ENCODE measurements at regions not wholly inside any gene's neighbourhood (a gene's known extent, or its start where the extent isn't known, plus 50 kb on each side); places are given as distances from the start of the nearest gene placed in this dataset.

DNA sequence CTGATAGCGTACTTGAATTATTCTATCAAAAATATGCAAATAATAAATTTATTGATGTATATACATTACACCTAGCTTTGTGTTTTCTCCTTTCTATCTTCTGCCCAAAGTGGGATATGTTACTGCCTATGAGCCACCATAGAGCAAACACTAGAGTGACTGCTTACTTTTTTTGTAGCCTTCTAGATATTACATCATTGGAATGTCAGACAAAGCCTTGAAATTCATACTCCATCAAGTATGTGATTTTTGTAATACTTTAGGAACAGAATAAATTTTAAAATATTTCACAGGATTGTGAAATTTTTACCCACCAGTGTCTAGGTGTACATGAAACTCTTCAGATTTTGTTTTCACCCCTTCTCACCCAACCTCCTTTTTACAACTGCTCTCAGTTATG is 787.6 kb downstream of the USP25 start:
- Histone ChIP-seq H3K27ac (no peak overlapping the region), H3K4me1 (peaks cover 0 to 3% of the 10 kb centered on the region in 2 donors), H3K9me3 (no peaks in the 10 kb centered on the region), H3K27me3 (no peaks in the 10 kb centered on the region), H3K4me3 (no peak overlapping the region), H3K36me3 (no peaks in the 10 kb centered on the region)
- in situ Hi-C loops (cut with MboI; ENCODE audit: low sequenced_read_pairs in 4 of 4) (loop anchor here in 1 of 4 donors (25.0 kb wide), 1 partner anchor 95 kb away; no protein-coding TSS in a partner anchor), intact Hi-C loops (cut with DNase I; ENCODE audit: low total_unique reads) (no loop called here)
- no peak for TF ChIP-seq POLR2A (IDR thresholded peaks at IDR 0.05)
- TF ChIP-seq, protein P1, sequence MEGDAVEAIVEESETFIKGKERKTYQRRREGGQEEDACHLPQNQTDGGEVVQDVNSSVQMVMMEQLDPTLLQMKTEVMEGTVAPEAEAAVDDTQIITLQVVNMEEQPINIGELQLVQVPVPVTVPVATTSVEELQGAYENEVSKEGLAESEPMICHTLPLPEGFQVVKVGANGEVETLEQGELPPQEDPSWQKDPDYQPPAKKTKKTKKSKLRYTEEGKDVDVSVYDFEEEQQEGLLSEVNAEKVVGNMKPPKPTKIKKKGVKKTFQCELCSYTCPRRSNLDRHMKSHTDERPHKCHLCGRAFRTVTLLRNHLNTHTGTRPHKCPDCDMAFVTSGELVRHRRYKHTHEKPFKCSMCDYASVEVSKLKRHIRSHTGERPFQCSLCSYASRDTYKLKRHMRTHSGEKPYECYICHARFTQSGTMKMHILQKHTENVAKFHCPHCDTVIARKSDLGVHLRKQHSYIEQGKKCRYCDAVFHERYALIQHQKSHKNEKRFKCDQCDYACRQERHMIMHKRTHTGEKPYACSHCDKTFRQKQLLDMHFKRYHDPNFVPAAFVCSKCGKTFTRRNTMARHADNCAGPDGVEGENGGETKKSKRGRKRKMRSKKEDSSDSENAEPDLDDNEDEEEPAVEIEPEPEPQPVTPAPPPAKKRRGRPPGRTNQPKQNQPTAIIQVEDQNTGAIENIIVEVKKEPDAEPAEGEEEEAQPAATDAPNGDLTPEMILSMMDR (IDR thresholded peaks at IDR 0.05 in 4 of 5, conservative IDR thresholded peaks at IDR 0.05 in 1 of 5) = no peak
- DNase-seq = no peak
- ATAC-seq = peak; percentile 50 to 58

DNA sequence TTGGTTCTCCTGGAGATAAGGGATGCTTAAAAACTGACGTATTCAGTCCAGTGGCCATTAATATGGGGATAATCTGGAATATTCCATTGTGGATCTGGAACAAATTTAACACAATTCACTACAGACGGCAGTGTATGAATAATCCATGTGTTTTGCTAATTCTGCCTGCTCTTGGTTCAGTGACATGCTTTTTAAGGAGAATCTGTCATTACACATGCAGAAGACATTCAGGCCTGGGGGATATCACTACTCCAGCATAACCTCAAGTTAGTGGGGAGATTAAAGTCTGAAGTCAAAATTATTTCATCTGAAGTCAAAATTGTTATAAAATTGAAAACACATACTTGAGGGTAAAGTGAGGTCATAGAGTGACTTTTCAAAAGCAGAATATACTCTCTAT is 789.3 kb downstream of the USP25 start:
- H3K9me3 ChIP-seq = no peaks in the 10 kb centered on the region
- TF ChIP-seq, protein P1 (IDR thresholded peaks at IDR 0.05 in 4 of 5, conservative IDR thresholded peaks at IDR 0.05 in 1 of 5) = no peak
- no peaks in the 10 kb centered on the region for H3K36me3 ChIP-seq
- in situ Hi-C loops (cut with MboI; ENCODE audit: low sequenced_read_pairs in 4 of 4) (loop anchor here in 1 of 4 donors (25.0 kb wide), 1 partner anchor 93 kb away; no protein-coding TSS in a partner anchor), intact Hi-C loops (cut with DNase I; ENCODE audit: low total_unique reads) (no loop called here)
- no peak for ATAC-seq
- DNase-seq = no peak
- H3K27me3 ChIP-seq = no peaks in the 10 kb centered on the region
- H3K27ac ChIP-seq = no peak overlapping the region
- no peak overlapping the region for H3K4me3 ChIP-seq
- H3K4me1 ChIP-seq = peaks cover 0 to 3% of the 10 kb centered on the region in 2 donors

DNA sequence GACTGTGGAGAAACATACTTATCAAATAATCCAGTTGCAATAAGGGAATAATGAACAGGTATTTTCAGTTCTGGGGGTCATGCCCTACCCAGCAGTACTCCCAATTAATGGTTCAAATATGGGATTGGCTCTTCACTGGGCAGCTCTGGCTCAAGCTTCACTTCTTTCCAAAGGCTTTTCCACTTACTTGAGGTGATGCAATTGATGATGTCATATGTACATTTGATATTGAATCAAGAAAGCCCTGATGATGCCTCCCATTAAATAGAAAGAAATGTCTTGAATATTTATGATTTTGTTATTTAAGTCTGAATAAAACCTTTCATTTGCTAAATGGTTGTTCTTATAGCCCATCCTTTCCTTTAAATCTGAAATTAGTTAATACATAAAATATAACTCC is 789.9 kb downstream of the USP25 start:
- TF ChIP-seq, protein P1 (IDR thresholded peaks at IDR 0.05 in 4 of 5, conservative IDR thresholded peaks at IDR 0.05 in 1 of 5) = no peak
- no peak for TF ChIP-seq POLR2A (IDR thresholded peaks at IDR 0.05)
- ATAC-seq (no peak), DNase-seq (no peak)
- Histone ChIP-seq H3K9me3 (no peaks in the 10 kb centered on the region), H3K27me3 (no peaks in the 10 kb centered on the region), H3K27ac (no peak overlapping the region), H3K36me3 (no peaks in the 10 kb centered on the region), H3K4me3 (no peak overlapping the region), H3K4me1 (peaks cover 0 to 3% of the 10 kb centered on the region in 2 donors)
- in situ Hi-C loops (cut with MboI; ENCODE audit: low sequenced_read_pairs in 4 of 4) = loop anchor here in 1 of 4 donors (25.0 kb wide), 1 partner anchor 93 kb away; no protein-coding TSS in a partner anchor
- intact Hi-C loops (cut with DNase I; ENCODE audit: low total_unique reads) = no loop called here

DNA sequence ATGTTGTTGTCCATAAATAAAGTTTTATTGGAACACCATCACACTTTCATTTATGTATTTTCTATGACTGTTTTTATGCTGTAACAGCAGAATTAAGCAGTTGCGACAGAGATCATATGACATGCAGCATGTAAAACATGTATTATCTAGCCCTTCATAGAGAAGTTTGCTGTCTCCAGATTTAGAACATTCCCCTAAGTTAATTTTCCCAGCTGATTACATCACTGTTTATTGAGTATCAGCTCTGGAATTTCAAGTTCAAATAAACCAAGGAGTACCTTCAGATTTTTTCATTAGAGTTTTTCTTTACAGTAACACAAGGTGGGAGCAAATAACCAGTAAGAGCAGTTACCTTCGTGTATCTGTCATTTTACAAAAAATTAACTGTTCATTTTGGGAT is 792.8 kb downstream of the USP25 start:
- no peak overlapping the region for H3K4me3 ChIP-seq
- H3K27me3 ChIP-seq = no peaks in the 10 kb centered on the region
- H3K9me3 ChIP-seq = no peaks in the 10 kb centered on the region
- in situ Hi-C loops (cut with MboI; ENCODE audit: low sequenced_read_pairs in 4 of 4) (loop anchor here in 1 of 4 donors (25.0 kb wide), 1 partner anchor 90 kb away; no protein-coding TSS in a partner anchor), intact Hi-C loops (cut with DNase I; ENCODE audit: low total_unique reads) (no loop called here)
- H3K4me1 ChIP-seq = peaks cover 0 to 3% of the 10 kb centered on the region in 2 donors
- ATAC-seq (no peak), DNase-seq (no peak)
- no peak overlapping the region for H3K27ac ChIP-seq
- no peaks in the 10 kb centered on the region for H3K36me3 ChIP-seq
- TF ChIP-seq, protein P1 (IDR thresholded peaks at IDR 0.05 in 4 of 5, conservative IDR thresholded peaks at IDR 0.05 in 1 of 5) = no peak
- TF ChIP-seq POLR2A (IDR thresholded peaks at IDR 0.05) = no peak

DNA sequence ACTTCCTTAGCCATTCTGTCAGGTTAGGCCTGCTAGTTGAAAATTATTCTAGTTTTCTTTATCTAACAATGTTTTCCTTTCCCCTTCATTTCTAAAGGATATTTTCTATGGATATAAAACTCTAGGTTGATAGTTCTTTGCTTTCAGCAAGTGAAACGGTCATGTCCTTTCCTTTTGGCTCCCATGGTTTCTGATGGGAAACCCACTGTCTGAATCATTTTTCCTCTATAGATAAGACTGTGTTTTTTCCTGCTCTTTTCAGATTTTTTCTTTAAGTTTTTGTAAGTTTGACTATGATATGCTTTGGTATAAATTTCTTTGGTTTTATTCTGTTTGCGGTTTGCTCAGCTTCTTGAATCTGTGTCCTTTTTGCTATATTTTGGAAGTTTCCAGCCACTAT is 800.9 kb downstream of the USP25 start:
- ATAC-seq (no peak), DNase-seq (no peak)
- no peaks in the 10 kb centered on the region for H3K36me3 ChIP-seq
- H3K27ac ChIP-seq = peak overlapping the region in 2 of 4 donors; percentile 0 to 89
- no peaks in the 10 kb centered on the region for H3K9me3 ChIP-seq
- peaks cover 13 to 27% of the 10 kb centered on the region in 2 donors for H3K4me1 ChIP-seq
- intact Hi-C loops (cut with DNase I; ENCODE audit: low total_unique reads) (loop anchor here (5.0 to 10.0 kb wide), 2 partner anchors 228 to 336 kb away; no protein-coding TSS in a partner anchor), in situ Hi-C loops (cut with MboI; ENCODE audit: low sequenced_read_pairs in 4 of 4) (loop anchor here in 1 of 4 donors (10.0 to 25.0 kb wide), 3 partner anchors 54 to 443 kb away; no protein-coding TSS in a partner anchor)
- no peaks in the 10 kb centered on the region for H3K27me3 ChIP-seq
- no peak for TF ChIP-seq POLR2A (IDR thresholded peaks at IDR 0.05)
- TF ChIP-seq, protein P1 (IDR thresholded peaks at IDR 0.05 in 4 of 5, conservative IDR thresholded peaks at IDR 0.05 in 1 of 5) = no peak
- H3K4me3 ChIP-seq = no peak overlapping the region

Data from gastrocnemius medialis (tissue), 4 donors.